Natural killer cell (primary cell): ENCODE measurements at regions not wholly inside any gene's neighbourhood (a gene's known extent, or its start where the extent isn't known, plus 50 kb on each side); places are given as distances from the start of the nearest gene placed in this dataset.

Source experiments
- ATAC-seq, 3 donors: fragments of 150-1000 bp in 2 of 3; fragments of 200-7000 bp in 1 of 3; cut with Tn5 transposase; 1 replicate in 1 of 3; 2 replicates in 2 of 3; pipeline ENCODE4 v1.10.0; 2021; ENCODE audit warnings: mild to moderate bottlenecking in 2 of 3, moderate library complexity in 2 of 3
- DNase-seq, 2 donors: peaks; one replicate each; pipeline versions ENCODE4 v3.0.0 to v3.0.0-alpha.2; 2013 to 2021; ENCODE audit warnings: mixed read lengths in 1 of 2
- H3K27ac ChIP-seq: one replicate; pipeline ENCODE4 v1.5.1; 2013; ENCODE audit warnings: mild to moderate bottlenecking, low read length
- H3K27me3 ChIP-seq: one replicate; pipeline ENCODE4 v1.6.1; 2013; ENCODE audit warnings: low read length; ENCODE audit not compliant: control insufficient read depth, insufficient read depth
- H3K36me3 ChIP-seq: one replicate; pipeline ENCODE4 v1.6.1; 2013; ENCODE audit warnings: low read length; ENCODE audit not compliant: control insufficient read depth, insufficient read depth
- H3K4me1 ChIP-seq: one replicate; pipeline ENCODE4 v1.6.1; 2013; ENCODE audit warnings: low read length; ENCODE audit not compliant: control insufficient read depth, insufficient read depth
- H3K4me3 ChIP-seq: one replicate; pipeline ENCODE4 v1.5.1; 2013; ENCODE audit warnings: low read length
- H3K9me3 ChIP-seq: one replicate; pipeline ENCODE4 v1.6.1; 2013; ENCODE audit warnings: low read length; ENCODE audit not compliant: control insufficient read depth, insufficient read depth
- H3K27ac Mint-ChIP-seq, 2 donors: one replicate each; pipeline ENCODE4 v1.8.0; 2022; ENCODE audit warnings: mild to moderate bottlenecking in 2 of 2, mixed read lengths in 2 of 2, moderate library complexity in 1 of 2
- H3K27me3 Mint-ChIP-seq, 2 donors: one replicate each; pipeline ENCODE4 v1.8.0; 2022; ENCODE audit warnings: low read depth in 2 of 2, mixed read lengths in 2 of 2
- H3K36me3 Mint-ChIP-seq: one replicate; pipeline ENCODE4 v1.8.0; 2022; ENCODE audit warnings: mixed read lengths
- H3K4me1 Mint-ChIP-seq, 2 donors: one replicate each; pipeline ENCODE4 v1.8.0; 2022; ENCODE audit warnings: mixed read lengths in 2 of 2
- H3K4me3 Mint-ChIP-seq: one replicate; pipeline ENCODE4 v1.8.0; 2022; ENCODE audit warnings: mild to moderate bottlenecking, moderate library complexity, mixed read lengths
- H3K9me3 Mint-ChIP-seq, 2 donors: one replicate each; pipeline ENCODE4 v1.8.0; 2022; ENCODE audit warnings: mixed read lengths in 2 of 2
- CTCF ChIP-seq: fragments of 200-600 bp; IDR thresholded peaks from one replicate; pipeline ENCODE4 v1.8.0; 2022; ENCODE audit warnings: antibody characterized with exemption
- WGBS: methylation state at CpG from one replicate; pipeline ENCODE4 v1.1.7; 2013; ENCODE audit warnings: missing lambda C conversion rate; ENCODE audit not compliant: insufficient coverage; 5-methylcytosine and 5-hydroxymethylcytosine counted together
- intact Hi-C: fragments of 100-400 bp; cut with micrococcal nuclease; formaldehyde crosslinking; loops from one replicate; pipeline ENCODE4 v1.14.2; 2022

- H3K4me3 Mint-ChIP-seq, result no peak overlapping the region
Observed at GRCh38 chr3:137324114-137324513, 366.3 kb downstream of the IL20RB start.

GRCh38 chr3:137325170-137325569, 367.4 kb downstream of the IL20RB start:
- no peaks in the 10 kb centered on the region for H3K4me1 Mint-ChIP-seq
- no peak overlapping the region for H3K4me3 ChIP-seq
- H3K4me1 ChIP-seq, result no peaks in the 10 kb centered on the region
- no peak overlapping the region for H3K27ac ChIP-seq
- no peak for DNase-seq
- ATAC-seq, result no peak
- peaks cover 9 to 16% of the 10 kb centered on the region in 2 donors for H3K9me3 Mint-ChIP-seq
- intact Hi-C loops, result no loop called here
- H3K27me3 Mint-ChIP-seq, result no peaks in the 10 kb centered on the region
- no peaks in the 10 kb centered on the region for H3K36me3 Mint-ChIP-seq
- TF ChIP-seq CTCF, result no peak
- WGBS, result 76% methylated on average over 3 of the region's 3 CpGs
- H3K4me3 Mint-ChIP-seq, result no peak overlapping the region
- H3K9me3 ChIP-seq, result peaks cover 6% of the 10 kb centered on the region
- no peak overlapping the region for H3K27ac Mint-ChIP-seq
- H3K27me3 ChIP-seq, result no peaks in the 10 kb centered on the region
- H3K36me3 ChIP-seq, result no peaks in the 10 kb centered on the region

More at GRCh38 chr3:137324114-137324513, 366.3 kb downstream of the IL20RB start:
- H3K27ac ChIP-seq, result no peak overlapping the region
- H3K27me3 ChIP-seq, result no peaks in the 10 kb centered on the region
- H3K4me1 Mint-ChIP-seq, result no peaks in the 10 kb centered on the region
- peaks cover 9 to 15% of the 10 kb centered on the region in 2 donors for H3K9me3 Mint-ChIP-seq
- ATAC-seq, result no peak
- intact Hi-C loops, result no loop called here
- H3K27ac Mint-ChIP-seq, result no peak overlapping the region
- WGBS, result no CpG with 5 or more reads among the region's 2 CpGs
- no peak for DNase-seq
- no peak overlapping the region for H3K4me3 ChIP-seq
- no peaks in the 10 kb centered on the region for H3K36me3 ChIP-seq
- peaks cover 10% of the 10 kb centered on the region for H3K9me3 ChIP-seq
- no peaks in the 10 kb centered on the region for H3K27me3 Mint-ChIP-seq
- no peaks in the 10 kb centered on the region for H3K4me1 ChIP-seq
- no peaks in the 10 kb centered on the region for H3K36me3 Mint-ChIP-seq
- no peak for TF ChIP-seq CTCF

- no peaks in the 10 kb centered on the region for H3K27me3 ChIP-seq
- peaks cover 6% of the 10 kb centered on the region for H3K9me3 ChIP-seq
- TF ChIP-seq CTCF, result no peak
- H3K36me3 Mint-ChIP-seq, result no peaks in the 10 kb centered on the region
- DNase-seq, result no peak
- H3K9me3 Mint-ChIP-seq, result peaks cover 11 to 20% of the 10 kb centered on the region in 2 donors
- no peaks in the 10 kb centered on the region for H3K4me1 ChIP-seq
- intact Hi-C loops, result no loop called here
- no peaks in the 10 kb centered on the region for H3K27me3 Mint-ChIP-seq
- no peaks in the 10 kb centered on the region for H3K36me3 ChIP-seq
- WGBS, result 75% methylated on average over 3 of the region's 3 CpGs
- no peak overlapping the region for H3K4me3 ChIP-seq
- H3K27ac Mint-ChIP-seq, result no peak overlapping the region
- H3K27ac ChIP-seq, result no peak overlapping the region
- ATAC-seq, result no peak
- H3K4me3 Mint-ChIP-seq, result no peak overlapping the region
- no peaks in the 10 kb centered on the region for H3K4me1 Mint-ChIP-seq
Observed at GRCh38 chr3:137325934-137326333, 368.2 kb downstream of the IL20RB start.

- Mint-ChIP-seq H3K27ac (no peak overlapping the region), H3K4me3 (no peak overlapping the region), H3K9me3 (peaks cover 15 to 28% of the 10 kb centered on the region in 2 donors), H3K27me3 (no peaks in the 10 kb centered on the region), H3K36me3 (no peaks in the 10 kb centered on the region), H3K4me1 (no peaks in the 10 kb centered on the region)
- 62% methylated on average over 2 of the region's 5 CpGs for WGBS
- TF ChIP-seq CTCF, result no peak
- H3K36me3 ChIP-seq, result no peaks in the 10 kb centered on the region
- H3K4me1 ChIP-seq, result no peaks in the 10 kb centered on the region
- peaks cover 6% of the 10 kb centered on the region for H3K9me3 ChIP-seq
- ATAC-seq, result no peak
- no peak for DNase-seq
- no peak overlapping the region for H3K4me3 ChIP-seq
- H3K27ac ChIP-seq, result no peak overlapping the region
- H3K27me3 ChIP-seq, result no peaks in the 10 kb centered on the region
- intact Hi-C loops, result no loop called here
Observed at GRCh38 chr3:137329594-137329993, 371.8 kb downstream of the IL20RB start.
